HCT116 (cell line): ENCODE measurements at regions not wholly inside any gene's neighbourhood (a gene's known extent, or its start where the extent isn't known, plus 50 kb on each side); places are given as distances from the start of the nearest gene placed in this dataset.

Source experiments
- ATAC-seq: fragments of 200-7000 bp; cut with Tn5 transposase; 2 replicates; pipeline ENCODE4 v1.9.1; 2020; ENCODE audit warnings: mild to moderate bottlenecking, moderate library complexity
- BruUV-seq: library from RNA; stranded (reverse); fragments of 400-500 nt; replicated peaks from 2 replicates; lab custom pipeline; 2021; lab: Mats Ljungman, UMichigan
- CTCF ChIA-PET: fragments of 300-600 bp; sonication (Branson Sonifier 250); formaldehyde crosslinking; loops from one replicate; lab custom pipeline; 2021; ENCODE audit warnings: antibody characterized with exemption; lab: Charles Lee
- POLR2A ChIA-PET: fragments of 300-600, 350-600 bp; sonication (Branson Sonifier 250); formaldehyde crosslinking; loops from one replicate; lab custom pipeline; 2021; ENCODE audit warnings: antibody characterized with exemption; lab: Charles Lee
- RAD21 ChIA-PET, 2 experiments: fragments of 300-600 bp; sonication (Branson Sonifier 250); formaldehyde crosslinking; loops; one replicate each; lab custom pipeline; 2023; ENCODE audit warnings: low total read pairs in 2 of 2; ENCODE audit not compliant: uncharacterized antibody in 2 of 2, unreplicated experiment in 2 of 2, low non-redundant PET in 1 of 2; lab: Charles Lee
- DNase-seq: peaks from one replicate; pipeline ENCODE4 v3.0.0-alpha.2; 2010; ENCODE audit warnings: low read depth, low spot score
- H2AFZ ChIP-seq: fragments of 200-600 bp; shearing (Covaris generic), sonication (generic); 2 replicates; pipeline ENCODE4 v1.6.1; 2017; ENCODE audit warnings: low read depth, mixed run types, mixed read lengths, antibody characterized with exemption, low read length; ENCODE audit not compliant: poor library complexity, severe bottlenecking
- H3K27ac ChIP-seq: 2 replicates; pipeline ENCODE4 v1.5.1; 2012; ENCODE audit warnings: low read depth, low read length
- H3K27me3 ChIP-seq: fragments of 200-600 bp; sonication (generic); 2 replicates; pipeline ENCODE4 v1.6.1; 2016; ENCODE audit warnings: mixed run types, low read length, mixed read lengths; ENCODE audit not compliant: insufficient read depth
- H3K36me3 ChIP-seq, 2 experiments: fragments of 200-500 bp in 1 of 2; fragments of 200-600 bp in 1 of 2; sonication (Bioruptor generic) in 1 of 2; sonication (generic) in 1 of 2; 2 replicates each; pipeline versions ENCODE4 v1.5.1 to v1.6.1; 2014 to 2016; ENCODE audit warnings: low read length in 2 of 2, inconsistent platforms in 1 of 2, mixed read lengths in 1 of 2, mixed run types in 1 of 2; ENCODE audit not compliant: insufficient read depth in 2 of 2, control insufficient read depth in 1 of 2
- H3K4me1 ChIP-seq, 2 experiments: fragments of 200-600 bp in 1 of 2; sonication (generic) in 1 of 2; 2 replicates each; pipeline versions ENCODE4 v1.5.1 to v1.6.1; 2012 to 2017; ENCODE audit warnings: low read length in 2 of 2, inconsistent platforms in 1 of 2, mild to moderate bottlenecking in 1 of 2, mixed read lengths in 1 of 2, mixed run types in 1 of 2, moderate library complexity in 1 of 2; ENCODE audit not compliant: insufficient read depth in 2 of 2, control insufficient read depth in 1 of 2
- H3K4me2 ChIP-seq: fragments of 200-600 bp; sonication (generic); 2 replicates; pipeline ENCODE4 v1.6.1; 2017; ENCODE audit warnings: mixed run types, low read length, mixed read lengths
- H3K4me3 ChIP-seq, 2 experiments: fragments of 200-600 bp in 1 of 2; sonication (generic) in 1 of 2; replicated peaks in 1 of 2; 2 replicates each; pipeline ENCODE4 v1.5.1; 2011 to 2016; ENCODE audit warnings: low read length in 2 of 2, control low read depth in 1 of 2, low read depth in 1 of 2, mild to moderate bottlenecking in 1 of 2, mixed read lengths in 1 of 2, mixed run types in 1 of 2
- H3K79me2 ChIP-seq: fragments of 200-600 bp; sonication (generic); 2 replicates; pipeline ENCODE4 v1.6.1; 2017; ENCODE audit warnings: mild to moderate bottlenecking, mixed run types, low read length, moderate library complexity, mixed read lengths; ENCODE audit not compliant: insufficient read depth
- H3K9ac ChIP-seq: fragments of 200-600 bp; sonication (generic); 2 replicates; pipeline ENCODE4 v1.6.1; 2016; ENCODE audit warnings: low read length, mixed read lengths
- H3K9me2 ChIP-seq: fragments of 200-600 bp; sonication (generic), shearing (Covaris generic); 2 replicates; pipeline ENCODE4 v1.6.1; 2017; ENCODE audit warnings: mixed run types, mild to moderate bottlenecking, moderate library complexity; ENCODE audit not compliant: insufficient read depth
- H3K9me3 ChIP-seq, 2 experiments: fragments of 200-500 bp in 1 of 2; fragments of 200-600 bp in 1 of 2; sonication (Bioruptor generic) in 1 of 2; sonication (generic) in 1 of 2; 2 replicates each; pipeline ENCODE4 v1.6.1; 2014 to 2017; ENCODE audit warnings: low read length in 2 of 2, mixed read lengths in 2 of 2, inconsistent platforms in 1 of 2, low read depth in 1 of 2, mild to moderate bottlenecking in 1 of 2, mixed run types in 1 of 2, moderate library complexity in 1 of 2; ENCODE audit not compliant: control insufficient read depth in 1 of 2, insufficient read depth in 1 of 2
- H4K20me1 ChIP-seq: fragments of 200-600 bp; sonication (generic), shearing (Covaris generic); 2 replicates; pipeline ENCODE4 v1.6.1; 2017; ENCODE audit warnings: mixed run types, mild to moderate bottlenecking, moderate library complexity; ENCODE audit not compliant: insufficient read depth
- CEBPB ChIP-seq: IDR thresholded peaks from 2 replicates; pipeline ENCODE4 v1.6.1; 2012; ENCODE audit warnings: low read depth
- EGR1 ChIP-seq: IDR thresholded peaks from 2 replicates; pipeline ENCODE4 v1.6.1; 2012; ENCODE audit warnings: low read depth
- EZH2 ChIP-seq: fragments of 200-600 bp; sonication (generic); IDR thresholded peaks from 2 replicates; pipeline ENCODE4 v1.6.1; 2017; ENCODE audit warnings: antibody characterized with exemption, mixed run types
- EZH2phosphoT487 ChIP-seq: fragments of 200-600 bp; IDR thresholded peaks from 2 replicates; pipeline ENCODE4 v1.6.1; 2018; ENCODE audit warnings: antibody characterized with exemption, borderline replicate concordance
- POLR2AphosphoS5 ChIP-seq: IDR thresholded peaks from 2 replicates; pipeline ENCODE4 v1.6.1; 2011; ENCODE audit warnings: mild to moderate bottlenecking, low read depth, low read length, moderate library complexity
- RAD21 ChIP-seq: IDR thresholded peaks from 2 replicates; pipeline ENCODE4 v1.6.1; 2012; ENCODE audit warnings: low read depth, mild to moderate bottlenecking
- REST ChIP-seq: IDR thresholded peaks from 2 replicates; pipeline ENCODE4 v1.6.1; 2012; ENCODE audit warnings: low read depth
- SP1 ChIP-seq: IDR thresholded peaks from 2 replicates; pipeline ENCODE4 v1.6.1; 2012; ENCODE audit warnings: low read depth
- TCF7L2 ChIP-seq: IDR thresholded peaks from 2 replicates; pipeline ENCODE4 v1.7.0; 2011; ENCODE audit warnings: borderline replicate concordance, inconsistent platforms; ENCODE audit not compliant: insufficient read depth, insufficient read length; ENCODE audit errors: extremely low read depth
- ZNF274 ChIP-seq: fragments of 200-500 bp; sonication (Bioruptor generic); IDR thresholded peaks from 2 replicates; pipeline ENCODE4 v1.6.1; 2014; ENCODE audit warnings: mild to moderate bottlenecking, low read depth, low read length, inconsistent platforms
- intact Hi-C: fragments of 100-400 bp; cut with micrococcal nuclease; formaldehyde crosslinking; loops from 2 replicates; pipeline ENCODE4 v1.10.0; 2022

- no peak overlapping the region for H2AFZ ChIP-seq
- H3K4me1 ChIP-seq, result no peaks in the 10 kb centered on the region
- ATAC-seq (no peak), DNase-seq (no peak)
- no peak overlapping the region for H3K4me3 ChIP-seq
- no peaks in the 10 kb centered on the region for H3K9me2 ChIP-seq
- CTCF ChIA-PET, result no interaction called here
- POLR2A ChIA-PET, result no interaction called here
- BruUV-seq, result no TSS peak
- H4K20me1 ChIP-seq, result no peaks in the 10 kb centered on the region; the same call in 1 of the 2 replicates
- TF ChIP-seq POLR2AphosphoS5 (no peak), EZH2phosphoT487 (no peak), ZNF274 (no peak), SP1 (no peak), REST (no peak), CEBPB (no peak), RAD21 (no peak), EZH2 (no peak), TCF7L2 (no peak), EGR1 (no peak)
- no peak overlapping the region for H3K4me2 ChIP-seq
- RAD21 ChIA-PET, result no interaction called here
- no peak overlapping the region for H3K27ac ChIP-seq
- no peaks in the 10 kb centered on the region for H3K27me3 ChIP-seq
- peaks cover 0 to 5% of the 10 kb centered on the region in 2 experiments; a peak in 2 of 4 replicates for H3K9me3 ChIP-seq
- H3K9ac ChIP-seq, result no peak overlapping the region
- intact Hi-C loops, result no loop called here
- no peaks in the 10 kb centered on the region for H3K36me3 ChIP-seq
- H3K79me2 ChIP-seq, result no peaks in the 10 kb centered on the region
Measured at GRCh38 chr1:239954836-239955235, 136.8 kb upstream of the FMN2 start.
